Endodermal cell (in vitro differentiated cells): ENCODE measurements at regions not wholly inside any gene's neighbourhood (a gene's known extent, or its start where the extent isn't known, plus 50 kb on each side); places are given as distances from the start of the nearest gene placed in this dataset.

ENCODE experiments used
- DNase-seq: peaks from one replicate; pipeline ENCODE4 v3.0.0-alpha.2; 2017
- H3K27ac ChIP-seq: 2 replicates; pipeline ENCODE4 v1.5.1; 2013; ENCODE audit warnings: mild to moderate bottlenecking, low read depth, low read length, moderate library complexity
- H3K27me3 ChIP-seq: 2 replicates; pipeline ENCODE4 v1.6.1; 2013; ENCODE audit warnings: mild to moderate bottlenecking, low read length, moderate library complexity; ENCODE audit not compliant: insufficient read depth, control insufficient read depth, poor library complexity, severe bottlenecking
- H3K36me3 ChIP-seq: 2 replicates; pipeline ENCODE4 v1.7.0; 2013; ENCODE audit warnings: mild to moderate bottlenecking, low read length, moderate library complexity; ENCODE audit not compliant: control insufficient read depth, insufficient read depth
- H3K4me1 ChIP-seq: one replicate; pipeline ENCODE4 v1.7.0; 2013; ENCODE audit warnings: low read length; ENCODE audit not compliant: control insufficient read depth, insufficient read depth
- H3K4me3 ChIP-seq: 2 replicates; pipeline ENCODE4 v1.5.1; 2013; ENCODE audit warnings: mild to moderate bottlenecking, low read length, moderate library complexity
- H3K9ac ChIP-seq: 2 replicates; pipeline ENCODE4 v1.6.1; 2013; ENCODE audit warnings: mild to moderate bottlenecking, low read length, moderate library complexity; ENCODE audit not compliant: poor library complexity, severe bottlenecking; ENCODE audit errors: extremely low read depth
- H3K9me3 ChIP-seq: 2 replicates; pipeline ENCODE4 v1.6.1; 2013; ENCODE audit warnings: mild to moderate bottlenecking, low read length, moderate library complexity; ENCODE audit not compliant: control insufficient read depth
- H3K27ac Mint-ChIP-seq: 2 replicates; pipeline ENCODE4 v1.8.0; 2020; ENCODE audit warnings: mixed read lengths
- H3K27me3 Mint-ChIP-seq: 2 replicates; pipeline ENCODE4 v1.8.0; 2021; ENCODE audit warnings: mild to moderate bottlenecking, mixed read lengths; ENCODE audit not compliant: insufficient read depth
- H3K36me3 Mint-ChIP-seq: 2 replicates; pipeline ENCODE4 v1.8.0; 2020; ENCODE audit warnings: low read depth, mixed read lengths
- H3K4me1 Mint-ChIP-seq: 2 replicates; pipeline ENCODE4 v1.8.0; 2020; ENCODE audit warnings: mixed read lengths
- H3K4me3 Mint-ChIP-seq: 2 replicates; pipeline ENCODE4 v1.8.0; 2020; ENCODE audit warnings: mild to moderate bottlenecking, moderate library complexity, mixed read lengths
- H3K9me3 Mint-ChIP-seq: 2 replicates; pipeline ENCODE4 v1.8.0; 2020; ENCODE audit warnings: mild to moderate bottlenecking, mixed read lengths
- CTCF ChIP-seq: fragments of 200-600 bp; sonication (generic); conservative IDR thresholded peaks from 2 replicates; pipeline ENCODE4 v1.5.0; 2021; ENCODE audit warnings: antibody characterized with exemption, mild to moderate bottlenecking
- WGBS, 2 experiments: methylation state at CpG; one replicate each; pipeline versions ENCODE4 v1.1.5 to v1.1.7; 2013; ENCODE audit warnings: missing lambda C conversion rate in 2 of 2, mixed read lengths in 1 of 2; ENCODE audit not compliant: insufficient coverage in 1 of 2, insufficient read length in 1 of 2; 5-methylcytosine and 5-hydroxymethylcytosine counted together

DNA sequence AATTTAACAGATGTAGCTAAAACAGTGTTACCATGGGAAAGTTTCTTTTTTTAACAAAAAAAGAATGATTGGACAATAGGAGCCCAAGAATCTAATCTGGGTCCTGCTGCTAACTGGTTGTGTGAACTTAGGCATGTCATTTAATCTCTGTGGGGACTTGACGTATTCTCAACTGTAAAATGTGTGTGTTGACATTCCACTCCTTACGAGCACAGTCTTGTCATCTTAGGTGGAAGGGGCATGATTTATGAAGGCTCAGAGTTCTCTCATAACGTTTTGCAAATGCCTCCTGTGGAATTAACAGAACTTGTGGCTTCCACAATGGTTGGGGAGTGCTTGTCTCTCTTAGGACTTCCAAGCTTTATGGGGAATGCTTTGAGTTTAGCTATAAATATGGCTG lies 125.9 kb upstream of the SATB2 start:
- no peaks in the 10 kb centered on the region for H3K9me3 Mint-ChIP-seq
- 68 to 83% methylated on average over 3 of the region's 3 CpGs for WGBS, 2 experiments
- no peaks in the 10 kb centered on the region for H3K36me3 ChIP-seq
- no peak overlapping the region for H3K9ac ChIP-seq
- TF ChIP-seq CTCF = no peak
- H3K27ac Mint-ChIP-seq = no peak overlapping the region
- peaks cover 3% of the 10 kb centered on the region for H3K27me3 Mint-ChIP-seq
- no peak for DNase-seq
- no peaks in the 10 kb centered on the region for H3K9me3 ChIP-seq
- H3K4me3 Mint-ChIP-seq = no peak overlapping the region
- no peak overlapping the region for H3K4me3 ChIP-seq
- H3K27ac ChIP-seq = no peak overlapping the region
- H3K4me1 ChIP-seq = peaks cover 3% of the 10 kb centered on the region
- no peaks in the 10 kb centered on the region for H3K36me3 Mint-ChIP-seq
- H3K4me1 Mint-ChIP-seq = peaks cover 9% of the 10 kb centered on the region
- H3K27me3 ChIP-seq = peaks cover 39% of the 10 kb centered on the region

DNA sequence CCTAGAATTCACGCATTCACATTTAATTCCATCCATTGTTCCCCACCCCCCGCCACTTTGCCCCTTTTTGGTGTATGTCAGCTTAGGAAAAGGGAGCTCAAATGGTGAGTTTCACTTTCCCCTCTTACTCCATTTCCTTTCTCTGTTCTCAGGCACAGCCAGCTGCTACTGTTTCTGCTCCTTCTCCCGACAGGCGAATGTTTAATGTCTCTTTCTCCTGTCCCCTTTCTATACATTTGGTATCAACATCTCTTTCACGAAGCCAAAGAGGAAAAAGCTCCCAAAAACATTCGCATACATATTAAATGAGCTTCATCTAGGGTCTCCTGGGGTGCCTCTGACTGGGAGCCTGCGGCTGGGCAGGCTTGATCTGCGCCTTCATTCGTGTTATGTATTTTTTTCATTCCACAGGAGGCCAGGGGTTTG lies 124.2 kb upstream of the SATB2 start:
- H3K27me3 Mint-ChIP-seq = peaks cover 3% of the 10 kb centered on the region
- peaks cover 39% of the 10 kb centered on the region for H3K27me3 ChIP-seq
- peak overlapping the region; percentile 52 for H3K27ac ChIP-seq
- H3K27ac Mint-ChIP-seq = no peak overlapping the region
- H3K4me1 ChIP-seq = peaks cover 3% of the 10 kb centered on the region
- no peaks in the 10 kb centered on the region for H3K9me3 Mint-ChIP-seq
- no peaks in the 10 kb centered on the region for H3K36me3 Mint-ChIP-seq
- DNase-seq = no peak
- H3K4me3 Mint-ChIP-seq = peak overlapping the region; percentile 3
- peak overlapping the region; percentile 46 for H3K4me3 ChIP-seq
- H3K9me3 ChIP-seq = no peaks in the 10 kb centered on the region
- TF ChIP-seq CTCF = no peak
- H3K4me1 Mint-ChIP-seq = peaks cover 9% of the 10 kb centered on the region
- WGBS, 2 experiments = 16 to 18% methylated on average over 6 to 9 of the region's 9 CpGs
- no peaks in the 10 kb centered on the region for H3K36me3 ChIP-seq
- H3K9ac ChIP-seq = no peak overlapping the region

DNA sequence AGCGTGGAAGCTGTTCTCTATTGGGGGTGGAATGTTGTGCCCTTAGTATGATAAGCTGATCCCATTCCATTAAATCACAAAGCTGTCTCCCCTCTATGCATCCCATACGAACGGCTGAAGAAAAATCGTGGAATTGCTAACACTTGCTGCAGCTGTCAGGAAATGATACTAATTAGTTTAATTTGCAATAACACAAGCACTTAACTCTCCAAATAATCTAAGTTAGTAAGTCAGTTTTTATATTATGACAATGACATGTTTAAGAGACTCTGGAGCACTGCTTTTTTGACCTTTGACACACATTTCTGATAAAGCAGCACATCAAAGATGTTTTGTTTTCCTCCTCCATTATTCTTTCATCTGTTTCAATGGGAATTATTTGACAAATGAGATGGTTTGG lies 123.7 kb upstream of the SATB2 start:
- Histone ChIP-seq H3K9ac (no peak overlapping the region), H3K27me3 (peaks cover 39% of the 10 kb centered on the region), H3K36me3 (no peaks in the 10 kb centered on the region), H3K27ac (no peak overlapping the region), H3K9me3 (no peaks in the 10 kb centered on the region), H3K4me1 (peaks cover 3% of the 10 kb centered on the region), H3K4me3 (no peak overlapping the region)
- no peak for DNase-seq
- Mint-ChIP-seq H3K9me3 (no peaks in the 10 kb centered on the region), H3K36me3 (no peaks in the 10 kb centered on the region), H3K27me3 (peaks cover 3% of the 10 kb centered on the region), H3K4me3 (no peak overlapping the region), H3K4me1 (peaks cover 9% of the 10 kb centered on the region), H3K27ac (no peak overlapping the region)
- TF ChIP-seq CTCF = no peak
- WGBS, 2 experiments = 52% methylated on average over 3 of the region's 4 CpGs; no CpG with 5 or more reads in 1 of the 2 experiments
